Uterus (tissue), 2 donors: ENCODE measurements at regions not wholly inside any gene's neighbourhood (a gene's known extent, or its start where the extent isn't known, plus 50 kb on each side); places are given as distances from the start of the nearest gene placed in this dataset.

ENCODE experiments used
- CTCF ChIP-seq, 4 experiments: fragments of 200-600 bp in 2 of 4; fragments of 450-650 bp in 2 of 4; sonication (generic) in 2 of 4; IDR thresholded peaks; one replicate each; pipeline ENCODE4 v1.5.1; 2016 to 2019; ENCODE audit warnings: antibody characterized with exemption in 4 of 4, mild to moderate bottlenecking in 2 of 4, moderate library complexity in 1 of 4
- POLR2A ChIP-seq, 2 donors: fragments of 450-650 bp; IDR thresholded peaks; one replicate each; pipeline ENCODE4 v1.6.1; 2016; ENCODE audit warnings: antibody characterized with exemption in 2 of 2, mild to moderate bottlenecking in 1 of 2, moderate library complexity in 1 of 2

- TF ChIP-seq CTCF (IDR thresholded peaks at IDR 0.05) (no peak), POLR2A (IDR thresholded peaks at IDR 0.05) (no peak)
Observed at GRCh38 chr7:124515106-124515830, 250.3 kb downstream of the GPR37 start.
